NCI-H1092 treated with DMSO at 0.1 percent for 48 hours (cell line): ENCODE measurements at regions not wholly inside any gene's neighbourhood (a gene's known extent, or its start where the extent isn't known, plus 50 kb on each side); places are given as distances from the start of the nearest gene placed in this dataset.
"Not testable (repeated sequence)": the region's sequence is repeated elsewhere in the genome, so short reads cannot be mapped to it uniquely, and the experiment has no call there.

Experiments
- DNase-seq: peaks from one replicate; lab custom pipeline; 2025; lab: John Stamatoyannopoulos, UW

GRCh38 chr13:37163641-37164265 is 58.3 kb upstream of the CSNK1A1L start:
- DNase-seq = no peak

- DNase-seq = no peak
These were observed 53.0 kb upstream of the CSNK1A1L start for GRCh38 chr13:37158481-37158880.

- DNase-seq = not testable (repeated sequence)
These were observed 50.2 kb upstream of the CSNK1A1L start for GRCh38 chr13:37155613-37156097.
